Thyroid gland (tissue), 4 donors: ENCODE measurements at regions not wholly inside any gene's neighbourhood (a gene's known extent, or its start where the extent isn't known, plus 50 kb on each side); places are given as distances from the start of the nearest gene placed in this dataset.
"Not testable (repeated sequence)": the region's sequence is repeated elsewhere in the genome, so short reads cannot be mapped to it uniquely, and the experiment has no call there.

Source experiments
- DNase-seq, 2 donors: peaks; one replicate each; pipeline ENCODE4 v3.0.0-alpha.2; 2019
- H3K27ac ChIP-seq, 3 donors: fragments of 200-600 bp; sonication (generic); 1 replicate in 2 of 3; 2 replicates in 1 of 3; pipeline ENCODE4 v1.5.1; 2016 to 2019; ENCODE audit warnings: mild to moderate bottlenecking in 1 of 3, moderate library complexity in 1 of 3
- H3K27me3 ChIP-seq: fragments of 200-600 bp; sonication (generic); one replicate; pipeline ENCODE4 v1.5.1; 2019
- H3K36me3 ChIP-seq, 2 donors: fragments of 200-600 bp; sonication (generic); one replicate each; pipeline ENCODE4 v1.5.1; 2016 to 2019
- H3K4me1 ChIP-seq, 2 donors: fragments of 200-600 bp; sonication (generic); one replicate each; pipeline ENCODE4 v1.5.1; 2017 to 2019
- H3K4me3 ChIP-seq, 3 donors: fragments of 200-600 bp; sonication (generic); replicated peaks in 1 of 3; 1 replicate in 2 of 3; 2 replicates in 1 of 3; pipeline ENCODE4 v1.5.1; 2016; ENCODE audit warnings: mild to moderate bottlenecking in 1 of 3
- H3K9me3 ChIP-seq: fragments of 200-600 bp; sonication (generic); one replicate; pipeline ENCODE4 v1.5.1; 2017
- POLR2A ChIP-seq, 2 donors: fragments of 450-650 bp; IDR thresholded peaks; one replicate each; pipeline ENCODE4 v1.6.1; 2017; ENCODE audit warnings: antibody characterized with exemption in 2 of 2, mild to moderate bottlenecking in 2 of 2, moderate library complexity in 1 of 2
- WGBS, 2 donors: methylation state at CpG; one replicate each; pipeline ENCODE4 v1.1.5; 2017; 5-methylcytosine and 5-hydroxymethylcytosine counted together
- intact Hi-C: fragments of 100-400 bp; cut with DNase I; formaldehyde crosslinking; loops from one replicate; pipeline ENCODE4 v1.15.1; 2023
- TF ChIP-seq, protein P1 (sequence below), 6 experiments: fragments of 200-600 bp in 3 of 6; fragments of 450-650 bp in 3 of 6; sonication (generic) in 3 of 6; IDR thresholded peaks; one replicate each; pipeline ENCODE4 v1.5.1; 2016 to 2019; ENCODE audit warnings: antibody characterized with exemption in 6 of 6, mild to moderate bottlenecking in 2 of 6, inconsistent platforms in 1 of 6, moderate library complexity in 1 of 6

DNA sequence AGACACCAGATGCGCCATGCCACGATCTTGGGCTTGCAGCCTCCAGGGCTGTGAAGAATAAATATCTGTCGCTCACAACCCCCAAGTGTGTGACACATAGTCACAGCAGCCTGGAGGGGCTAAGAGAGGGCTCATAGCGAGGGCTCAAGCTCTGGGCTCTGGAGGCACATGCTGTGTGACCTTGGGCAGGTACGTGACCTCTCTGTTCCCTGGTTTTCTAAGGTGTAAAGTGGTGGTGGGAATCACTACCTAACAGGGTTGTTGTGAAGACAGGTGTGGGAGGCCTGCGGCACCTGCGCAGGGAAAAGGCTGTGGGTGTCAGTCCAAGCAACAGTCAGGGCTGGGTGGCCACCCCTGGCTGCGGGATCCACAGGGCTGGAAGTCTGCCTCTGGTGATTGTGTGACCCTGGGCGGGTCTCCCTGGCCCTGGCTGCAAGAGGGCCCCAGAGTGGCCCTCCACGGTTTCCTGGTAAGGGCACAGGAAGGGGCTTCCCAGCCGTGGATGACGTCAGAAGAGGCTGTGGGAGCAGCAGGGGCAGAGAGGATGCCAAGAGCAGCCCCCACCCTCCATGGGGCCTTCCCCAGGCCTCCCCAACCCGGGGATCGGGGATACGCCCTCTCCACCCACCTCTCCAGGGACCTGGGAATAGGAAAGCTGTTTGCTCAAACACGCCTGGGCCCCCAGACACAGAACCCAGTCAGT is 218.8 kb upstream of the SGCG start:
- no peaks in the 10 kb centered on the region for H3K36me3 ChIP-seq
- H3K9me3 ChIP-seq: no peaks in the 10 kb centered on the region
- no peaks in the 10 kb centered on the region for H3K27me3 ChIP-seq
- no peak for TF ChIP-seq POLR2A (IDR thresholded peaks at IDR 0.05)
- TF ChIP-seq, protein P1, sequence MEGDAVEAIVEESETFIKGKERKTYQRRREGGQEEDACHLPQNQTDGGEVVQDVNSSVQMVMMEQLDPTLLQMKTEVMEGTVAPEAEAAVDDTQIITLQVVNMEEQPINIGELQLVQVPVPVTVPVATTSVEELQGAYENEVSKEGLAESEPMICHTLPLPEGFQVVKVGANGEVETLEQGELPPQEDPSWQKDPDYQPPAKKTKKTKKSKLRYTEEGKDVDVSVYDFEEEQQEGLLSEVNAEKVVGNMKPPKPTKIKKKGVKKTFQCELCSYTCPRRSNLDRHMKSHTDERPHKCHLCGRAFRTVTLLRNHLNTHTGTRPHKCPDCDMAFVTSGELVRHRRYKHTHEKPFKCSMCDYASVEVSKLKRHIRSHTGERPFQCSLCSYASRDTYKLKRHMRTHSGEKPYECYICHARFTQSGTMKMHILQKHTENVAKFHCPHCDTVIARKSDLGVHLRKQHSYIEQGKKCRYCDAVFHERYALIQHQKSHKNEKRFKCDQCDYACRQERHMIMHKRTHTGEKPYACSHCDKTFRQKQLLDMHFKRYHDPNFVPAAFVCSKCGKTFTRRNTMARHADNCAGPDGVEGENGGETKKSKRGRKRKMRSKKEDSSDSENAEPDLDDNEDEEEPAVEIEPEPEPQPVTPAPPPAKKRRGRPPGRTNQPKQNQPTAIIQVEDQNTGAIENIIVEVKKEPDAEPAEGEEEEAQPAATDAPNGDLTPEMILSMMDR (IDR thresholded peaks at IDR 0.05): no peak
- no peak overlapping the region for H3K4me3 ChIP-seq
- no peak for DNase-seq
- no peaks in the 10 kb centered on the region for H3K4me1 ChIP-seq
- 69 to 78% methylated on average over 10 to 13 of the region's 16 CpGs for WGBS, 2 donors
- intact Hi-C loops: no loop called here
- H3K27ac ChIP-seq: no peak overlapping the region

GRCh38 chr13:22963384-22964053 is 217.3 kb upstream of the SGCG start:
- H3K4me1 ChIP-seq, H3K4me3 ChIP-seq, H3K27me3 ChIP-seq, intact Hi-C loops, H3K9me3 ChIP-seq, H3K27ac ChIP-seq, DNase-seq, H3K36me3 ChIP-seq: not testable (repeated sequence)
- WGBS, 2 donors: 66 to 83% methylated on average over 5 to 8 of the region's 8 CpGs

- no peaks in the 10 kb centered on the region for H3K9me3 ChIP-seq
- no peak overlapping the region for H3K4me3 ChIP-seq
- no peak overlapping the region for H3K27ac ChIP-seq
- intact Hi-C loops: no loop called here
- TF ChIP-seq, protein P1 (IDR thresholded peaks at IDR 0.05): no peak
- no peak for TF ChIP-seq POLR2A (IDR thresholded peaks at IDR 0.05)
- H3K36me3 ChIP-seq: no peaks in the 10 kb centered on the region
- no peak for DNase-seq
- WGBS, 2 donors: 69 to 77% methylated on average over 9 of the region's 12 CpGs
- no peaks in the 10 kb centered on the region for H3K4me1 ChIP-seq
- no peaks in the 10 kb centered on the region for H3K27me3 ChIP-seq
Observed at GRCh38 chr13:22964245-22964966, 216.4 kb upstream of the SGCG start.

GRCh38 chr13:22965011-22965857 is 215.5 kb upstream of the SGCG start:
- H3K9me3 ChIP-seq, intact Hi-C loops, H3K4me1 ChIP-seq, H3K4me3 ChIP-seq, H3K27ac ChIP-seq, DNase-seq, H3K27me3 ChIP-seq, H3K36me3 ChIP-seq: not testable (repeated sequence)
- 75% methylated on average over 15 to 17 of the region's 28 CpGs for WGBS, 2 donors

GRCh38 chr13:22965858-22966239 is 214.9 kb upstream of the SGCG start:
- intact Hi-C loops, H3K36me3 ChIP-seq, H3K4me1 ChIP-seq, H3K4me3 ChIP-seq, H3K9me3 ChIP-seq, DNase-seq, H3K27ac ChIP-seq, H3K27me3 ChIP-seq: not testable (repeated sequence)
- WGBS, 2 donors: 80% methylated on average over 1 of the region's 8 CpGs; no CpG with 5 or more reads in 1 of the 2 donors

- 89 to 96% methylated on average over 12 to 13 of the region's 13 CpGs for WGBS, 2 donors
- H3K27ac ChIP-seq, DNase-seq, H3K4me3 ChIP-seq, H3K4me1 ChIP-seq, H3K27me3 ChIP-seq, H3K9me3 ChIP-seq, H3K36me3 ChIP-seq, intact Hi-C loops: not testable (repeated sequence)
Observed at GRCh38 chr13:22966753-22967152, 214.0 kb upstream of the SGCG start.
